Subcutaneous abdominal adipose tissue (tissue), 5 donors: ENCODE measurements at regions not wholly inside any gene's neighbourhood (a gene's known extent, or its start where the extent isn't known, plus 50 kb on each side); places are given as distances from the start of the nearest gene placed in this dataset.

Experiments
- H3K27ac ChIP-seq: one replicate; pipeline ENCODE4 v1.7.0; 2013; ENCODE audit warnings: low read depth, mild to moderate bottlenecking, inconsistent platforms, low read length, moderate library complexity
- H3K27me3 ChIP-seq, 5 donors: one replicate each; pipeline ENCODE4 v1.7.0; 2013; ENCODE audit warnings: low read length in 5 of 5, inconsistent platforms in 1 of 5; ENCODE audit not compliant: control insufficient read depth in 5 of 5, insufficient read depth in 4 of 5
- H3K36me3 ChIP-seq, 5 donors: one replicate each; pipeline ENCODE4 v1.7.0; 2013; ENCODE audit warnings: low read length in 5 of 5; ENCODE audit not compliant: control insufficient read depth in 5 of 5, insufficient read depth in 5 of 5
- H3K4me1 ChIP-seq, 5 donors: one replicate each; pipeline ENCODE4 v1.7.0; 2013; ENCODE audit warnings: low read length in 5 of 5, mild to moderate bottlenecking in 3 of 5, moderate library complexity in 1 of 5; ENCODE audit not compliant: control insufficient read depth in 5 of 5, insufficient read depth in 5 of 5
- H3K4me3 ChIP-seq, 5 donors: one replicate each; pipeline ENCODE4 v1.7.0; 2013; ENCODE audit warnings: low read length in 5 of 5, low read depth in 1 of 5
- H3K9ac ChIP-seq, 5 donors: one replicate each; pipeline ENCODE4 v1.7.0; 2013; ENCODE audit warnings: low read length in 5 of 5, mild to moderate bottlenecking in 4 of 5, moderate library complexity in 3 of 5
- H3K9me3 ChIP-seq, 5 donors: one replicate each; pipeline ENCODE4 v1.7.0; 2013; ENCODE audit warnings: low read length in 5 of 5; ENCODE audit not compliant: control insufficient read depth in 5 of 5
- donor health status: healthy.
- donor health status: healthy.
- donor health status: healthy.
- donor health status: healthy.
- donor health status: healthy.

DNA sequence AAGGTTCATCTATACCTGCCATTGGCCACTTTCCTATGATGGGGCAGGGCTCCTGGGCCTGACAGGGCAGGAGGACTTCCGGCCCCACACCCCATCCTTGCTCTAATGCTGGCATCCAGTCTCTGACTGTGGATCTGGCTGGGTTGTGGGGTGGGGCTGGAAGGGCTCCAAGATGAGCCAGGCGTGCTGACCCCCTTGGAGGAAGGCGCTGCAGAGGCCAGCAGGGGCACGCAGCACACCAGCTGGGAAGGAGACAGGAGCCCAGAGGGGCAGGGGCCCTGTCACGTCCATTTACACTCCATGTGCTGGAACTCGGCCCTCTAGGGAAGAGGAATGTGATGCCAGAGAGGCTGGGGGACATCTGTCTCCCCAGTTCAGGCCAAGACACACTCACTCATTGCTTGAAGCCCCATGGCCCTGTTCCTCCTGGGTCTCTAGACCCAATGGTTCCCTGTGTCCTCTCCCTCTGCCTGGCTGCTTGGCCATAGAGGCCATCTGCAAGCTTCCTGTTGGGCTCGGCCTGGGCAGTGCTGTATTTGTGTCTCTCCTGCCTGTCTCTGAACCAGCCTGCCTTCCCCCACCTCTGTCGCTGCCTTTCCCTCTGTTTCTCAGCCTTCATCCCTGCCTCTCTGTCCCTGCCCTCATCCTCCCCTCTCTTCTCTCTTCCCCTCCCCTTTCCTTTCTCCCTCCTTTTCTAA lies 67.5 kb upstream of the NECTIN1 start:
- Histone ChIP-seq H3K4me1 (peaks cover 0 to 8% (median 3%) of the 10 kb centered on the region in 5 donors), H3K36me3 (no peaks in the 10 kb centered on the region), H3K27ac (no peak overlapping the region), H3K9me3 (no peaks in the 10 kb centered on the region), H3K4me3 (no peak overlapping the region), H3K9ac (no peak overlapping the region), H3K27me3 (peaks cover 3 to 33% (median 21%) of the 10 kb centered on the region in 5 donors)

DNA sequence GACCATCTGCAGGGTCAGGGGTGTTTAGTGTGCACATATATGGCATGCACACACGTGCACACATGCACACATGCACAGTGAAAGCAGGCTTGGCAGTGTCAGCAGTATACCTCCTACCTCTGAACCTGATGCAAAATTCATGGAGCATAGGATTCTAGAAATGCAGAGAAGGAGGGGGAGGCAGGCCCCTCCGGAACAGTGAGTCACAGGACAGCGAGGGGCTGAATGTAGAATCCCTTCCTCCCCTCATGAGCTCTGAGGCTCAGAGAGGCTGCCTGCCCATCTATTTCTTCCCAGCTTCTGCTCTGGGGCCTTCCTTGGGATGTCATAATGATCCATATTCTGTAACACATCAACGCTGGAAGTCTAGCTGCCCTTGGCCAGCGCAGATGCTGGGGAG lies 66.7 kb upstream of the NECTIN1 start:
- no peak overlapping the region for H3K9ac ChIP-seq
- no peaks in the 10 kb centered on the region for H3K9me3 ChIP-seq
- no peak overlapping the region for H3K27ac ChIP-seq
- H3K4me3 ChIP-seq: no peak overlapping the region
- H3K4me1 ChIP-seq: peaks cover 0 to 8% (median 3%) of the 10 kb centered on the region in 5 donors
- no peaks in the 10 kb centered on the region for H3K36me3 ChIP-seq
- H3K27me3 ChIP-seq: peaks cover 3 to 39% (median 19%) of the 10 kb centered on the region in 5 donors

DNA sequence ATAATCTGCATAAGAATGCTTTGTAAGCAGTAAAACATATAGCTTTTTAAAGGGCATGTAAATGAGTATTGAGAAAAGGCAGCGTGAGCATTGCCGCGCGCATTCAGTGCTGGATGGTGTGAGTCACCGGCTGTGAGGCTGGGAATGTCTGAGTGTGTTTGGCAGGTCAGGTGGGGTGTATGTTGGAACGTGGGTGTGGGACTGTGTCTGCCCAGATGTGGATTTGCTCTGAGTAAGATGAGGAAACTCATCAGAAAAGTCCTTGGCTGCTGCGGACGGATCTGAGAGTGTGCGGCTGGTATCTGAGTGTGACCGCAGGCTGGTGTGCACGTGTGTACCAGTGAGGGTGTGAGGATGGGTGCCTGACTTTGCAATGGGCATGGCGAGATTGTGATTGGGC lies 66.2 kb upstream of the NECTIN1 start:
- H3K9me3 ChIP-seq: no peaks in the 10 kb centered on the region
- no peak overlapping the region for H3K27ac ChIP-seq
- H3K4me3 ChIP-seq: no peak overlapping the region
- H3K4me1 ChIP-seq: peaks cover 0 to 8% (median 3%) of the 10 kb centered on the region in 5 donors
- H3K36me3 ChIP-seq: no peaks in the 10 kb centered on the region
- peaks cover 3 to 38% (median 21%) of the 10 kb centered on the region in 5 donors for H3K27me3 ChIP-seq
- no peak overlapping the region for H3K9ac ChIP-seq

DNA sequence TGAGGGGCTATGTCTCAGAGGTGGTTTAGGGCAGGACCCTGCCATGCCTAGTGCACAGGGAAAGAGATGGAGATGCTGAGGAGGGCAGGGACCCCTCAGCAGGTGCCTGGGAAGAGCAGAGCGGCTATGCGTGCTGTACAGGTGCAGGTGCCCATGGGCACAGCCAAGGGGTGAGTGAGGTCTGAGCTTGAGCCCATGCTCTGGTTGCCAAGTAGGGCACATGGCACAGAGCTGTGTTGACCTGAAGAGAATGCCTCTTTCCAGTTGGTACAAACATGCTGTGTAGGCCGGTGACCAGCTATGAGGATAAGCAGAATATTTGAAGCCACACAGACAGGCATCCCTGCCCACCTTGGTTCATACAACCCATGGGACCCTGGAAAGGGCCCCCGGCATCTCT lies 65.8 kb upstream of the NECTIN1 start:
- H3K27me3 ChIP-seq: peaks cover 3 to 34% (median 22%) of the 10 kb centered on the region in 5 donors

DNA sequence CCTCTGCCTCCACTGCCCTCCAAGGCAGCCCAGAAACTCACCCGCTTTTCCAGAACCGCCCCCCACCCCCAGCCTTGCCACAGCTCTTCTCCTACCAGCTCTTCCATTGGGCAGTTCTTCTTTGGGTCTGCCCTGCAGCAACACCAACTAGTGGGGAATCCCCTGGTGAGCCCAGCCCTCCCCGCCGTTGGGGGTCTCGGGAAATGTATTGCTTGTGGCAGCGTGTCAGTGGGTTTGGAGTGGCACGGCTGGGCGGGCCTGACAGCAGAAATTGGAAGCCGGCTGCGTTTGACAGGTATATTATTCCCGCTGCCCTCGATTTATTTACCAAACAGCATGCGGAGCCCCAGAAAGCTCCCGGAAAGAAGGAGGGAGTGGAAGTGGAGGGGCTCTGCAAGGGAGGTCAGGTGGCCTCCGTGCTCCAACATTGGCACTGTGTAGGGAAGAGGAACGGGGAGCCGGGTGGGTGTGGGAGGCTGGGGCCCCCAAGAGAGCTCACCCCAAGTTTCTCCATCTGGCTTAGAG lies 65.2 kb upstream of the NECTIN1 start:
- Histone ChIP-seq H3K4me1 (peaks cover 0 to 8% (median 3%) of the 10 kb centered on the region in 5 donors), H3K9me3 (no peaks in the 10 kb centered on the region), H3K36me3 (no peaks in the 10 kb centered on the region), H3K9ac (no peak overlapping the region), H3K27me3 (peaks cover 3 to 37% (median 24%) of the 10 kb centered on the region in 5 donors), H3K4me3 (no peak overlapping the region), H3K27ac (no peak overlapping the region)

More for the DNA sequence above, 65.8 kb upstream of the NECTIN1 start:
- H3K27ac ChIP-seq: no peak overlapping the region
- H3K9me3 ChIP-seq: no peaks in the 10 kb centered on the region
- no peak overlapping the region for H3K9ac ChIP-seq
- H3K4me3 ChIP-seq: no peak overlapping the region
- peaks cover 0 to 8% (median 3%) of the 10 kb centered on the region in 5 donors for H3K4me1 ChIP-seq
- no peaks in the 10 kb centered on the region for H3K36me3 ChIP-seq

DNA sequence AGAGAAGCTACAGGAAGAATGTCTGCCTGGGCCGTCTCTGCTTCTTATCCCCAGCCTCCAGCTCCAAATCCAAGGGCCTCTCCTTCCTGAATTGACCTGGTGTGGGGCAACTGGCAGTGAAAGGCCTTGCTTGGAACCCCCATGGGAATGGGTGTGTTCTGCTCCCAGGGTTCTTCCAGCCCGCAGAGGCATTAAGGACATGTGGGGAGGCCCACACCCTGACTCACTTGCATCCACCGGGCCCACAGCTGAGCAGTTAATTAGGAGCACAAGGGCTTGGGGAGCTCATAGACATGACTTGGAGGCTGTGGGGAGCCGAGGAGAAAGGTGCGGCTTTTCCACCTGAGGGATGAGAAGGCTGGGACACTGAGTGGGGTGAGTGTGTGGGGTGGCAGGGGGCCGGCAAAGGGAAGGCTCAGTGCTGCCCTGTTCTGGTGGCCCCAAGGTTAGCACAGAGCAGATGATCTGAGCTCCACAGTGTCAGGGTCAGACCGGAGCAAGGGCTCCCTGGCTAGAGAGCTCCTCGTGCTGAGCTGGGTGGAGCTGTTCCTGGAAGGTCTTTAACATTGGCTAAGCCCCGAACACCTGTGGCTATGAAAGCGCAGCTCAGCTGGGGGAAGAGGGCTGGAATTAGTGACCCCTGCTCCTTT lies 64.5 kb upstream of the NECTIN1 start:
- Histone ChIP-seq H3K27ac (no peak overlapping the region), H3K9ac (no peak overlapping the region), H3K4me1 (peaks cover 0 to 8% (median 3%) of the 10 kb centered on the region in 5 donors), H3K27me3 (peaks cover 3 to 38% (median 25%) of the 10 kb centered on the region in 5 donors), H3K9me3 (no peaks in the 10 kb centered on the region), H3K4me3 (no peak overlapping the region), H3K36me3 (no peaks in the 10 kb centered on the region)

DNA sequence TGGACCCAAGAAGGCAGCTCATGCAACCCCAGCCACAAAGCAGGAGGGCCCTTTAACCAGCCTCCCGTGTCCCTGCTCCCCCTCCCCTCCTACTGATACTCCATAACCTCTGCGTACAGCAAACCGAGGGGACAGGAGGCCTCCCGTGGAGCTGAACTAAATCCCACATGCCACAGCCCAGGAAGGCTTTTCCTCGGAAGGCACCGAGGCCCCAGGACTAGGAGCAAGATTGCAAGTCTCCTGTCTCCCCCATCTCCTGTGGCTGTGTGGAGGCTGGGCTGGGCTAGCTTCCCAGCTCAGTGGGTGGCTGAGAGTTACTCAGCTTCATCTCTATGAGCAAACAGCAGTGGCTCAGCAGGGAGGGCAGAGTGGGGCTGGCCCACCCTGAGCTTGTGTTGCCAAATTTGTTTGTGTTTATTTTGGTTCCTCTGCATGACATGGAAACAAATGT lies 62.7 kb upstream of the NECTIN1 start:
- Histone ChIP-seq H3K9ac (no peak overlapping the region), H3K36me3 (no peaks in the 10 kb centered on the region), H3K4me3 (no peak overlapping the region), H3K4me1 (peaks cover 0 to 8% (median 3%) of the 10 kb centered on the region in 5 donors), H3K27me3 (peaks cover 3 to 29% (median 25%) of the 10 kb centered on the region in 5 donors), H3K9me3 (no peaks in the 10 kb centered on the region), H3K27ac (no peak overlapping the region)

DNA sequence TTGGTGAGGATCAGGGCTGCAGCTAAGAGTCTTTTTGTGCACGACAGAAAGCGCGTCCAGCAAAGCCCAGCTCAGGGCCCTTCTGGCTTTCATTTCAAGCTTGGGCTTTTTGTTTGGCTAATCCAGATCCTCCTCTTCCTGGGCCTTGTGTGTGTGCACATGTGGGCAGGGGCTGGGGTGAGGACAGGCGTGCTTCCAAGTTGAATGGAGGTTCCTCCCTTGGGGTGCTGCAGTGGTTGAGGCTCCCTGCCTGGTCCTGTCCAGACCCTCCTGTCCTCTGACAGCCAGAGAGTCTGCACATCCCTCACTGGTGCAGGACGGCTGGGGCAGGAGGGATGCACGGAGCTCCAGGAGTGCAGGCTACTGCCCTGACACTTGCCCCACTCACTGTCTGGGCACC lies 62.0 kb upstream of the NECTIN1 start:
- H3K4me1 ChIP-seq: peaks cover 0 to 8% (median 3%) of the 10 kb centered on the region in 5 donors
- no peak overlapping the region for H3K9ac ChIP-seq
- H3K36me3 ChIP-seq: no peaks in the 10 kb centered on the region
- no peak overlapping the region for H3K4me3 ChIP-seq
- H3K27ac ChIP-seq: no peak overlapping the region
- no peaks in the 10 kb centered on the region for H3K9me3 ChIP-seq
- peaks cover 0 to 29% (median 26%) of the 10 kb centered on the region in 5 donors for H3K27me3 ChIP-seq

DNA sequence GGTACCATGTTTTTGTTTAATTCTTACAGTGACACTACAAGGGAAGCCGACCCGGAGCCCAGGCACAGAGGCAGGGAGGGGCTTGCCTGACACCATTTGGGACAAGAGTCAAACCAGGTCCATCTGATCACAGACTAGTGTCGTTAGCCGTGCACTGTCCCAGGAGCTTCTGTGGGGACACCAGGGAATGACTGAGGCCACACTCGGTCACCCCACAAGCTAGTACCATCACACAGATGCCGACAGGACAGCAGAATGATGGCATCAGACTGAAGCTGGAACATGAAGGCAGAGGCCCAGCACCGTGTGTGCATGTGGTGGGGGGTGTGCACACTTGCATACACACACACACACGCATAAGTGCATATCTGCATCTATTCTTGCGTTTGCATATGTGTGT lies 61.5 kb upstream of the NECTIN1 start:
- peaks cover 0 to 27% (median 26%) of the 10 kb centered on the region in 5 donors for H3K27me3 ChIP-seq
- no peaks in the 10 kb centered on the region for H3K9me3 ChIP-seq
- H3K27ac ChIP-seq: no peak overlapping the region
- no peaks in the 10 kb centered on the region for H3K36me3 ChIP-seq
- H3K4me1 ChIP-seq: peaks cover 0 to 8% (median 3%) of the 10 kb centered on the region in 5 donors
- no peak overlapping the region for H3K4me3 ChIP-seq
- no peak overlapping the region for H3K9ac ChIP-seq
